NCI-H82 treated with DMSO at 0.1 percent for 48 hours (cell line): ENCODE measurements at regions not wholly inside any gene's neighbourhood (a gene's known extent, or its start where the extent isn't known, plus 50 kb on each side); places are given as distances from the start of the nearest gene placed in this dataset.
"Not testable (repeated sequence)": the region's sequence is repeated elsewhere in the genome, so short reads cannot be mapped to it uniquely, and the experiment has no call there.

Source experiments
- DNase-seq: peaks from one replicate; lab custom pipeline; 2025; ENCODE audit not compliant: unreplicated experiment; lab: John Stamatoyannopoulos, UW

GRCh38 chr1:99441299-99442095 is 177.2 kb downstream of the PLPPR4 start:
- DNase-seq, result no peak

- not testable (repeated sequence) for DNase-seq
Observed at GRCh38 chr1:99444211-99444927, 180.1 kb downstream of the PLPPR4 start.

GRCh38 chr1:99445071-99445470 is 180.8 kb downstream of the PLPPR4 start:
- DNase-seq, result no peak

GRCh38 chr1:99445486-99445885 is 181.2 kb downstream of the PLPPR4 start:
- no peak for DNase-seq

- no peak for DNase-seq
Observed at GRCh38 chr1:99447721-99448120, 183.4 kb downstream of the PLPPR4 start.

GRCh38 chr1:99455760-99456159 is 190.2 kb upstream of the PALMD start:
- no peak for DNase-seq

- peak; percentile 45 for DNase-seq
Observed at GRCh38 chr1:99456536-99456935, 189.4 kb upstream of the PALMD start.

GRCh38 chr1:99457381-99458165 is 188.3 kb upstream of the PALMD start:
- peak; percentile 66 for DNase-seq

GRCh38 chr1:99461499-99461898 is 184.4 kb upstream of the PALMD start:
- no peak for DNase-seq

- no peak for DNase-seq
Observed at GRCh38 chr1:99464738-99465137, 181.2 kb upstream of the PALMD start.

- DNase-seq, result peak; percentile 99
Observed at GRCh38 chr1:99465176-99465900, 180.6 kb upstream of the PALMD start.

GRCh38 chr1:99467645-99468044 is 178.3 kb upstream of the PALMD start:
- no peak for DNase-seq

- peak; percentile 99 for DNase-seq
Observed at GRCh38 chr1:99469550-99469971, 176.4 kb upstream of the PALMD start.

GRCh38 chr1:99472893-99473292 is 173.0 kb upstream of the PALMD start:
- no peak for DNase-seq

- peak; percentile 66 for DNase-seq
Observed at GRCh38 chr1:99474350-99474893, 171.5 kb upstream of the PALMD start.

GRCh38 chr1:99476058-99476457 is 169.9 kb upstream of the PALMD start:
- DNase-seq, result no peak

GRCh38 chr1:99481391-99481996 is 164.4 kb upstream of the PALMD start:
- peak; percentile 85 for DNase-seq

GRCh38 chr1:99482286-99482685 is 163.6 kb upstream of the PALMD start:
- no peak for DNase-seq

GRCh38 chr1:99482750-99483149 is 163.2 kb upstream of the PALMD start:
- DNase-seq, result no peak

- DNase-seq, result no peak
Observed at GRCh38 chr1:99490031-99490430, 155.9 kb upstream of the PALMD start.
